DOHH2 (cell line): ENCODE measurements at regions not wholly inside any gene's neighbourhood (a gene's known extent, or its start where the extent isn't known, plus 50 kb on each side); places are given as distances from the start of the nearest gene placed in this dataset.

ENCODE experiments used
- CTCF ChIP-seq: fragments of 200-600 bp; sonication (generic); IDR thresholded peaks from one replicate; pipeline ENCODE4 v1.5.1; 2014; ENCODE audit warnings: antibody characterized with exemption, mild to moderate bottlenecking, low read depth, low read length; ENCODE audit not compliant: poor library complexity, severe bottlenecking
- EZH2phosphoT487 ChIP-seq: fragments of 200-600 bp; sonication (generic); IDR thresholded peaks from 2 replicates; pipeline ENCODE4 v1.6.1; 2017; ENCODE audit warnings: borderline replicate concordance, mild to moderate bottlenecking, antibody characterized with exemption, low read length, moderate library complexity, mixed read lengths

GRCh38 chr3:101123081-101123480 lies 129.9 kb upstream of the ABI3BP start:
- TF ChIP-seq CTCF (no peak), EZH2phosphoT487 (no peak)
